HG03095 (cell line): ENCODE measurements at regions not wholly inside any gene's neighbourhood (a gene's known extent, or its start where the extent isn't known, plus 50 kb on each side); places are given as distances from the start of the nearest gene placed in this dataset.

Source experiments
- ATAC-seq: cut with Tn5 transposase; IDR thresholded peaks from one replicate; pipeline ENCODE4 v1.9.1; 2021; ENCODE audit warnings: moderate library complexity; ENCODE audit not compliant: unreplicated experiment

- no peak for ATAC-seq
Measured at GRCh38 chr10:81008726-81009125, 471.0 kb downstream of the SH2D4B start.

- ATAC-seq, result no peak
Measured at GRCh38 chr10:81009296-81009695, 471.6 kb downstream of the SH2D4B start.

GRCh38 chr10:81013771-81014170 is 476.1 kb downstream of the SH2D4B start:
- no peak for ATAC-seq

GRCh38 chr10:81019029-81019890 is 481.6 kb downstream of the SH2D4B start:
- peak; percentile 78 for ATAC-seq

GRCh38 chr10:81021428-81022129 is 483.9 kb downstream of the SH2D4B start:
- no peak for ATAC-seq

- no peak for ATAC-seq
Measured at GRCh38 chr10:81026591-81026990, 488.9 kb downstream of the SH2D4B start.

GRCh38 chr10:81027223-81027622 is 489.5 kb downstream of the SH2D4B start:
- no peak for ATAC-seq

- ATAC-seq, result no peak
Measured at GRCh38 chr10:81027706-81028105, 490.0 kb downstream of the SH2D4B start.

GRCh38 chr10:81031774-81032173 is 494.1 kb downstream of the SH2D4B start:
- peak; percentile 66 for ATAC-seq

GRCh38 chr10:81034383-81034782 is 496.7 kb downstream of the SH2D4B start:
- ATAC-seq, result no peak

GRCh38 chr10:81036257-81036656 is 498.6 kb downstream of the SH2D4B start:
- peak; percentile 85 for ATAC-seq

- no peak for ATAC-seq
Measured at GRCh38 chr10:81040031-81040430, 502.3 kb downstream of the SH2D4B start.

GRCh38 chr10:81040940-81041339 is 503.2 kb downstream of the SH2D4B start:
- ATAC-seq, result no peak

- no peak for ATAC-seq
Measured at GRCh38 chr10:81042647-81043046, 504.9 kb downstream of the SH2D4B start.

GRCh38 chr10:81065474-81065873 is 527.8 kb downstream of the SH2D4B start:
- ATAC-seq, result no peak

GRCh38 chr10:81068460-81068859 is 530.8 kb downstream of the SH2D4B start:
- ATAC-seq, result no peak

GRCh38 chr10:81071087-81071796 is 533.5 kb downstream of the SH2D4B start:
- no peak for ATAC-seq

- ATAC-seq, result no peak
Measured at GRCh38 chr10:81073155-81073554, 535.5 kb downstream of the SH2D4B start.

- peak; percentile 50 for ATAC-seq
Measured at GRCh38 chr10:81081887-81082620, 544.4 kb downstream of the SH2D4B start.

- ATAC-seq, result no peak
Measured at GRCh38 chr10:81082621-81083376, 545.1 kb downstream of the SH2D4B start.
